GM10266 (cell line): ENCODE measurements at regions not wholly inside any gene's neighbourhood (a gene's known extent, or its start where the extent isn't known, plus 50 kb on each side); places are given as distances from the start of the nearest gene placed in this dataset.

Experiments used
- DNase-seq: peaks from one replicate; pipeline ENCODE4 v3.0.0; 2012; ENCODE audit errors: extremely low spot score
- TF ChIP-seq, protein P1 (sequence below): IDR thresholded peaks from 2 replicates; pipeline ENCODE4 v1.5.1; 2012; ENCODE audit warnings: mild to moderate bottlenecking, low read depth; ENCODE audit not compliant: control insufficient read depth, insufficient read depth; ENCODE audit errors: missing control alignments

DNA sequence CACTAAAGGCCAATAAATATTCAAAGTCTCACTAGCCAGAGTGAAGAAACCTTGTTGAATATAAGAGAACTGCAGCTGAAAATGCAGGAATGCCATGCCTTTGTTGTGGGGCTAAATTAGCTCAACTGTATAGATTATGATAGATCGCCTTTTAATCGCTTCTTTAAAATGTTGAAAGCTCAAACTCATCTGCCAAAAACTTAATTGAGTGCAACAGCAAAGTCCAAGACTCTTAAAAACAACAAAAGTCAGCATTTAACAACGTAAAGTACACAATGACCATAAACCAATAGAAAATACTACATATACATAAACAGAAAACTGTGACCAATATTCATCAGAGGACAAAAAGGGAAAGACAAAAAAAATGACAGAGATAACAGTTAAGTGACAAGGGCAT lies 585.0 kb upstream of the CDH6 start:
- DNase-seq: no peak
- TF ChIP-seq, protein P1, sequence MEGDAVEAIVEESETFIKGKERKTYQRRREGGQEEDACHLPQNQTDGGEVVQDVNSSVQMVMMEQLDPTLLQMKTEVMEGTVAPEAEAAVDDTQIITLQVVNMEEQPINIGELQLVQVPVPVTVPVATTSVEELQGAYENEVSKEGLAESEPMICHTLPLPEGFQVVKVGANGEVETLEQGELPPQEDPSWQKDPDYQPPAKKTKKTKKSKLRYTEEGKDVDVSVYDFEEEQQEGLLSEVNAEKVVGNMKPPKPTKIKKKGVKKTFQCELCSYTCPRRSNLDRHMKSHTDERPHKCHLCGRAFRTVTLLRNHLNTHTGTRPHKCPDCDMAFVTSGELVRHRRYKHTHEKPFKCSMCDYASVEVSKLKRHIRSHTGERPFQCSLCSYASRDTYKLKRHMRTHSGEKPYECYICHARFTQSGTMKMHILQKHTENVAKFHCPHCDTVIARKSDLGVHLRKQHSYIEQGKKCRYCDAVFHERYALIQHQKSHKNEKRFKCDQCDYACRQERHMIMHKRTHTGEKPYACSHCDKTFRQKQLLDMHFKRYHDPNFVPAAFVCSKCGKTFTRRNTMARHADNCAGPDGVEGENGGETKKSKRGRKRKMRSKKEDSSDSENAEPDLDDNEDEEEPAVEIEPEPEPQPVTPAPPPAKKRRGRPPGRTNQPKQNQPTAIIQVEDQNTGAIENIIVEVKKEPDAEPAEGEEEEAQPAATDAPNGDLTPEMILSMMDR: no peak

DNA sequence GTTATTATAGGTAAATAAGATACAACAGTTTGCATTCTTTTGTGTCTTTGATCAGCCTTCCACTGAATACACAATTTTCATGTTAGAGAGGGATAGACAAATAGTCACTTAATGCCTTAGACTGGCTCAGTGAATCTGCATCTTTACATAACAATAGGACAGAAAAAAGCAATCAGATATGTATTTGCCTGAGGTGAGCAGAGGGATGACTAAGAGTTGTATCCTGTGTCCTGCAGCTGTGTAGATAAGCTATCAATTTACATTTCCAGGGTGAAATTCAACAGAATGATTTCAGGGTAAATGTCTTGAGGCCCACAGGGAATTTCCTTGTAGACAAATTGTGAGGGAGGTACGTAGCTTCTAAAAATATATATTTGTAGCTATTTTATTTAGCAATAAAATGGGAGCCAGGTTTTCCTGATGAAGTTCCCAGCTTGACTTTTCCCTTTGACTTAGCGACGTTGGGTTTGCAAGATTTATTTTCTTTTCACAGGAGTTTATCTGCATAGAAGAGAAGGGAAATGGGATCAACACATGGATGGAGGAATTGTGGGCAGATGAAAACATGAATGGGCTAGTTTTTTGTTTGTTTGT lies 586.1 kb upstream of the CDH6 start:
- DNase-seq: no peak
- TF ChIP-seq, protein P1: no peak

DNA sequence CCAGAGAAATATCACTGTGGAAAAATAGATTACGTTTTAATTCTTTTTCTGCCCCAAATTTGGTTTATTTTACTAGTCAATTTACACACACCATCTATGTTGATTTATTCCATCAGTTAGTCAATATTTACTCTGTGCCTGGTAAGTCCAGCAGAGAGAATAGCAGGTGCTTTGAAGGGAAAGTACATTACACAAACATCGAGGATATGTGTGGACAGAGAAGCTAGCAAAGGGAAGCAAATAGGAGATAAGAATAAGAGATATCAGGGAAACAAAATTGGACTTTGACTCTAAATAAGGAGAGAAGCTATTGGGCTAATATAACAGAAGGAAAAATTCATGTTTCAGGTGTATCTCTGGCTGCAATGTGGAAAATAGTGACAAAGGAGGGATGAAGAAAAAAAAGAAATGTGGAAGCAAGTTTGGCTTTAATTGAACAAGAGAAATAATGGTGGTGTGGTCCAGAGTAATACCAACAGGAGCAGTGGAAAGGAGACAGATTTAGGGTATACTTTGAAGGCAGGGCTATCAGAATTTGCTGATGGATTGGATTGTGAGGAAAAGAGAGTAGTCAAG lies 587.7 kb upstream of the CDH6 start:
- no peak for DNase-seq
- TF ChIP-seq, protein P1: no peak

DNA sequence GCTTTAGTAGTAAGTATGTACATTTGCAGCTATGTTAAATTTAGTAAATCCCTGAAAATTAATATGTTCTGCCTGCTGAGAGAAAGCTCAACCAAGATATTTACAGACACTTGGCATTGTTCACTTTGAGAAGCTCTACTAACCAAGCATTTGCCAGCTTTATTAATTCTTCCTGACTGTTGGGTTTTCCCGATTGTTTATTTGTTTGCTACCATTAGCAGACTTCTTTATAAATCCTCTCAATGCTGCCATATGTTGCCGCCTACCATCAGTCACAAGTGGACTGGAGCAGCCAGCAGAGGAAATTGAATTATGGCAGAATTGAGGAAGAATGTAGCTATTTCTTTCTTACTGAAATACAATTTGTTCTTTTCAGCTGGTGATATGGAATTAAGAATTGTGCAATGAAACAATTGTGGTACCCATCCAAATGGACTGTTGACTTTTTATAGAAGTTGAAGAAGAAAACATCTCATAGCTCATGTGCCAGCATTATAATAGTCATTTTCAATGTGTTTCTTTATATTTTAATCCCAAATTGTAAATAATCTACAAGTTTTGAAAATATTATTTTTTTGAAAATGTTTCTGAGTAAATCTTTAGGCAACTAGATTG lies 588.7 kb upstream of the CDH6 start:
- TF ChIP-seq, protein P1: no peak
- DNase-seq: no peak

DNA sequence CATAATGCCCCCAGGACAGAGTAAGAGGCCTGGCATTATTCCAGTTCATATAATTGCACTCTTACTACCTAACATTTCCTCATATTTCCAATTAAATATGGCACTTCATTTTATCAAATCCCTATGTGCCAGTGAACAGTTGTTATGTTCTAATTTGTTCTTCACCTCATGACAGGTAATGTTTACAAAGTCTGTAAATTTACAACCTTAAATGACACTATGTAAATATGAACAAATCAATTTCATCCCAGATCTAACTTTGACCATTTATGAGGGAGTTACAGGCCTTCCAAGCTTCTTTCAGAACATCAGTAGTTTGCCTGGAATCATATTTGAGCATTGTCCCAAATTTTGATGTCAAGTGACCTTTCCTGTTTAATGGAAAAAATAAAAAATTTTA lies 592.6 kb upstream of the CDH6 start:
- no peak for DNase-seq
- TF ChIP-seq, protein P1: no peak

DNA sequence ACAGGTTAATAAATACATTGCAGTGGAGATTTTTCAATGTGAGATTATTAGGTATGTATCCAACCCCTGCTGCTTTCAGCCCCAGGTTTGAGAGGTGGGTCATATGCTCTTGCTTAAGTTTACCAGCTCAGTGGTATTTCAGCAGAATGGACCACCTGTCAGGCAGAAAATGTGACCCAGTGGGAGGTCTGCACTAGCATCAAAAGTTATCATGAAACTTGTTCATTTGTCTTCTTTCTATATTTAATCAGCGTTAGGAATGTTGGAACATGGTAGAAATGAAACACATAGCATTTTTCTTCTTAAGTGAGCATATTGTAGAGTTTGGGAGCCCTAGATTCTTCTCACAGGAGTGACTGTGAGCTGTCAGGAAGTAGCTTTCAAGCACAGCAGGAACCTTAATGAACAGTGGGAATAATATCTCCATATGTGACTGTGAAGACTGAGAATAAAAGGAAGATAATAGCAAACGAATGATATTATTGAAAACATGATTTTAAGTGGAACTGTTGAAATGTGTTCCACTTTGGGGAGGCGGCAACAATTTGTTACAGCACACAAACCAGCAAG lies 596.9 kb upstream of the CDH6 start:
- TF ChIP-seq, protein P1: no peak
- no peak for DNase-seq

DNA sequence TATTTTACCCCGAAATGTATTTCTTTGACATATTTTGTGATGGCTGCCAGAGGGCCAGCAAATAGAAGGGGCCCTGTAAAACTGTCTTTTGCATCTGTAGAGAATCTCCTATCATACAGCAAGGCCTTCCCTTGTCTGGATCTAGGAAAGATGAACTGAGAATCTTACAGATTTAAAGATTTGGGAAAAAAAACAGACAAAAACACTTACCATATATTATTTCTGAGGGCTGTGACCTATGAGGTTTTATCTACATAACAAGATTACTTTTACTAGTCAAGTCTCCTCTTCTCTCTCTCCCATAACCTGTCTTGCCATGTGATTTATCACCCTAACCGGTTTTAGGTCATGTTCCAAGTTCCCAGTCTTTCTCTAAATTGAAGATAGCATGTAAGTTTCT lies 599.2 kb upstream of the CDH6 start:
- DNase-seq: no peak

More for the DNA sequence above, 599.2 kb upstream of the CDH6 start:
- TF ChIP-seq, protein P1: no peak
